NCI-H82 (cell line): ENCODE measurements at regions not wholly inside any gene's neighbourhood (a gene's known extent, or its start where the extent isn't known, plus 50 kb on each side); places are given as distances from the start of the nearest gene placed in this dataset.

Experiments used
- DNase-seq: peaks from one replicate; lab custom pipeline; 2025; lab: John Stamatoyannopoulos, UW

GRCh38 chr5:63341442-63341841 is 620.8 kb downstream of the HTR1A start:
- no peak for DNase-seq

GRCh38 chr5:63323926-63324325 is 638.3 kb downstream of the HTR1A start:
- no peak for DNase-seq

- DNase-seq = no peak
Measured at GRCh38 chr5:63314551-63314950, 647.7 kb downstream of the HTR1A start.

GRCh38 chr5:63310644-63311043 is 651.6 kb downstream of the HTR1A start:
- no peak for DNase-seq

GRCh38 chr5:63306909-63307308 is 655.3 kb downstream of the HTR1A start:
- DNase-seq = no peak

GRCh38 chr5:63293317-63293716 is 668.9 kb downstream of the HTR1A start:
- no peak for DNase-seq

GRCh38 chr5:63286724-63287123 is 675.5 kb downstream of the HTR1A start:
- DNase-seq = no peak

- DNase-seq = no peak
Measured at GRCh38 chr5:63263411-63263810, 684.8 kb downstream of the LRRC70 start.

- DNase-seq = no peak
Measured at GRCh38 chr5:63262185-63262981, 683.8 kb downstream of the LRRC70 start.

- DNase-seq = no peak
Measured at GRCh38 chr5:63261695-63262094, 683.1 kb downstream of the LRRC70 start.

GRCh38 chr5:63255594-63255993 is 677.0 kb downstream of the LRRC70 start:
- DNase-seq = no peak

- no peak for DNase-seq
Measured at GRCh38 chr5:63250939-63251338, 672.3 kb downstream of the LRRC70 start.

GRCh38 chr5:63249960-63250359 is 671.3 kb downstream of the LRRC70 start:
- no peak for DNase-seq

- DNase-seq = no peak
Measured at GRCh38 chr5:63247651-63248050, 669.0 kb downstream of the LRRC70 start.

GRCh38 chr5:63245271-63245670 is 666.7 kb downstream of the LRRC70 start:
- DNase-seq = no peak

GRCh38 chr5:63240063-63240755 is 661.6 kb downstream of the LRRC70 start:
- no peak for DNase-seq

- no peak for DNase-seq
Measured at GRCh38 chr5:63233911-63234310, 655.3 kb downstream of the LRRC70 start.

- no peak for DNase-seq
Measured at GRCh38 chr5:63233361-63233760, 654.7 kb downstream of the LRRC70 start.

- DNase-seq = no peak
Measured at GRCh38 chr5:63230754-63231153, 652.1 kb downstream of the LRRC70 start.

- DNase-seq = no peak
Measured at GRCh38 chr5:63228154-63228553, 649.5 kb downstream of the LRRC70 start.

GRCh38 chr5:63220244-63220643 is 641.6 kb downstream of the LRRC70 start:
- DNase-seq = no peak

GRCh38 chr5:63217422-63217821 is 638.8 kb downstream of the LRRC70 start:
- no peak for DNase-seq

- no peak for DNase-seq
Measured at GRCh38 chr5:63213256-63213655, 634.6 kb downstream of the LRRC70 start.
